ENCODE measurements at regions not wholly inside any gene's neighbourhood (a gene's known extent, or its start where the extent isn't known, plus 50 kb on each side); places are given as distances from the start of the nearest gene placed in this dataset.

DNA sequence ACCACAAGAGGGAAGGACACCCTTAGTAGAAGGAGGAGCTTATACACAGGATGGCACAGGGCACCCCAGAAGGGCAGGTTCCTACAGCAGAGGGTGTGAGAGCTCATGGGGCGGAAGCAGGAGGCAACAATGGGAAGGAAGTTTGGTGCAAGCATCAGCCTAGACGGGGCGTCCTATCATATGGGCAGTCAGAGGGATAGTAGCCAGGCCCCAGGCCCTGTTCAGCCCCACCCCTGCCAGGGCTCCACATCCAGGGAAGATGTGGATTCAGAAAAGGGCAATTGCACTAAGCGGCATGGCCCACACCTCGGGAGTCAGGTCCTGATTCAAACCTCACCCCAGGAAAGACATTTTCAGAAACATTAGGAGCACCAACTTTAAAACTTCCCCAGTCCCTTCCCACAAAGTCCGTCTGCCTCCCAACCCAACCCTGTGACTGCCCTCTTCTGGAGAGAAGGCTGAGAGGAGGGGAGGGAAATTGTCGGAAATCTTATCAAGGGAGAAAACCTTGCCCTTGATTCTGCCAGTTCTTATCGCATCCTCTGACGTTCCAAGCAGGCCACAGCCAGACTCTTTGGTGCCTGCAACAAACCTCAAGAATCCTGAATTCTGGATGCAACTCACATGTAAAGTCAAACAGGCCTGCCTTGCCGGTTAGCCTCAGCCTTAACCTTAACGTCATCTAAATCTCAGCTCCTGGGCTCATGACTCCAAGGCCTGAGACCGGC is 198.8 kb upstream of the CDH5 start:
- Histone ChIP-seq H3K9me3 (ENCODE audit: control insufficient read depth, low read length) (no peaks in the 10 kb centered on the region), H3K27ac (ENCODE audit: insufficient read depth, low read length, poor library complexity, severe bottlenecking) (no peak overlapping the region), H3K27me3 (replicated peaks; ENCODE audit: control insufficient read depth, insufficient read depth, low read length, poor library complexity, severe bottlenecking) (no peaks in the 10 kb centered on the region)

DNA sequence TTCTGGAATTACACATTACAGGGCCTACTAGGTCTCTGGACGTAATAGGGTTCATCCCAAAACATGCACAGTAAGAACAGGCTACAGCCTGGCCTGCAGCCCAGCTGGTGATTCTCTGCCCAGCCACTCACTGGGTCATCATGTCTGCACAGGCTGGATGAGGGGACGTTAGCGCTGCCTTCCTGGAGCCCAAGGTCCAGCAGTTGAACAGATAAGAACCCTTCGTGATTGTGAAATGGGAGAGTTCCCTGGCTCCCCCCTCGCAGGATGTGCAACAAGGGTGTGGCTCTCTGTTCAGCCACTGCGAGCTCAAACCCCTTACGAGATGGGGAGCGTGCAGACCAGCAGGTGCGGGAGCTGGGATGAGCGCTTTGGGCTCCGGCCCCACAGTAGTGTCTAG is 200.0 kb upstream of the CDH5 start:
- H3K4me3 ChIP-seq (ENCODE audit: insufficient read depth, low read depth, low read length, poor library complexity, severe bottlenecking): no peak overlapping the region
- DNase-seq: no peak
- H3K9me3 ChIP-seq (ENCODE audit: control insufficient read depth, low read length): no peaks in the 10 kb centered on the region
- H3K27ac ChIP-seq (ENCODE audit: insufficient read depth, low read length, poor library complexity, severe bottlenecking): no peak overlapping the region
- no peaks in the 10 kb centered on the region for H3K4me1 ChIP-seq (ENCODE audit: control insufficient read depth, insufficient read depth, low read length, poor library complexity, severe bottlenecking)
- H3K36me3 ChIP-seq (ENCODE audit: control insufficient read depth, insufficient read depth, low read length): no peaks in the 10 kb centered on the region
- H3K27me3 ChIP-seq (replicated peaks; ENCODE audit: control insufficient read depth, insufficient read depth, low read length, poor library complexity, severe bottlenecking): no peaks in the 10 kb centered on the region

More for the DNA sequence above, 198.8 kb upstream of the CDH5 start:
- Histone ChIP-seq H3K36me3 (ENCODE audit: control insufficient read depth, insufficient read depth, low read length) (no peaks in the 10 kb centered on the region), H3K4me1 (ENCODE audit: control insufficient read depth, insufficient read depth, low read length, poor library complexity, severe bottlenecking) (no peaks in the 10 kb centered on the region), H3K4me3 (ENCODE audit: insufficient read depth, low read depth, low read length, poor library complexity, severe bottlenecking) (no peak overlapping the region)
- no peak for DNase-seq

GRCh38 chr16:66165879-66166278 is 200.6 kb upstream of the CDH5 start:
- no peak for DNase-seq
- Histone ChIP-seq H3K27me3 (replicated peaks; ENCODE audit: control insufficient read depth, insufficient read depth, low read length, poor library complexity, severe bottlenecking) (no peaks in the 10 kb centered on the region), H3K27ac (ENCODE audit: insufficient read depth, low read length, poor library complexity, severe bottlenecking) (no peak overlapping the region), H3K9me3 (ENCODE audit: control insufficient read depth, low read length) (no peaks in the 10 kb centered on the region), H3K4me1 (ENCODE audit: control insufficient read depth, insufficient read depth, low read length, poor library complexity, severe bottlenecking) (no peaks in the 10 kb centered on the region), H3K36me3 (ENCODE audit: control insufficient read depth, insufficient read depth, low read length) (no peaks in the 10 kb centered on the region), H3K4me3 (ENCODE audit: insufficient read depth, low read depth, low read length, poor library complexity, severe bottlenecking) (no peak overlapping the region)

DNA sequence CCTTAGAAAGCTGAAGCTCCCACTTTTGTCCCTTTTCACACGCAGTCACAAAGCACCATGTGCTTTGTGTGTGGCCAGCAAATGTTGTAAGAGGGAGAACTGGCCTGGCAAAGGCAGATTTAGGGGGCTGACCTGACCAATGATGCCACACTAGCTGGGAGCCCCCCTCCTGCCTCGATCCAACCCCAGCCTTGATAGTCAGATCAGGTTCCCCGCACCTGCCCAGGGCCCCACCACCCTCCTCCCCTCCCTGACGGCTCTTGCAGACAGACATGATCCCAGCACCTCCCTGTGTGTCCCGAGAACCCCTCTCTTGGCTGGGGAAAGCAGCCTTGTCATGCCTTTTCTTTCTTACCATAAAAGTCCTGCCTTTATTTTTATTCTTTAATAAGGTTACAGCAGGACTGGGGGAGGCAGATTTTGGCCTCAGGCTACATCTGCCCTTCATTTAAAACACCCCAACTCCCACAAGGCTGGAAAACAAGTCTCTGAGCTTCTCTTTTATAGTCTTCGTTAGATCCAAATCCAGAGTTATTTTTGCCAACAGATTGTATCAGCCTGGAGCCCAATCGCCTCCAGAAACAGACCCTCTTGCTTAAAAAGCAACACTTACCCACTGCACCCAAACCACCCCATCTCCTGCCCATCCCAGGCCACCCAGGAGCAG is 201.8 kb upstream of the CDH5 start:
- H3K4me3 ChIP-seq (ENCODE audit: insufficient read depth, low read depth, low read length, poor library complexity, severe bottlenecking): no peak overlapping the region
- H3K27me3 ChIP-seq (replicated peaks; ENCODE audit: control insufficient read depth, insufficient read depth, low read length, poor library complexity, severe bottlenecking): no peaks in the 10 kb centered on the region

GRCh38 chr16:66162821-66163220 is 203.7 kb upstream of the CDH5 start:
- H3K27me3 ChIP-seq (replicated peaks; ENCODE audit: control insufficient read depth, insufficient read depth, low read length, poor library complexity, severe bottlenecking): no peaks in the 10 kb centered on the region
- no peaks in the 10 kb centered on the region for H3K36me3 ChIP-seq (ENCODE audit: control insufficient read depth, insufficient read depth, low read length)
- H3K27ac ChIP-seq (ENCODE audit: insufficient read depth, low read length, poor library complexity, severe bottlenecking): no peak overlapping the region
- no peak for DNase-seq
- H3K9me3 ChIP-seq (ENCODE audit: control insufficient read depth, low read length): no peaks in the 10 kb centered on the region
- no peaks in the 10 kb centered on the region for H3K4me1 ChIP-seq (ENCODE audit: control insufficient read depth, insufficient read depth, low read length, poor library complexity, severe bottlenecking)
- no peak overlapping the region for H3K4me3 ChIP-seq (ENCODE audit: insufficient read depth, low read depth, low read length, poor library complexity, severe bottlenecking)

More for the DNA sequence above, 201.8 kb upstream of the CDH5 start:
- H3K27ac ChIP-seq (ENCODE audit: insufficient read depth, low read length, poor library complexity, severe bottlenecking): no peak overlapping the region
- no peaks in the 10 kb centered on the region for H3K9me3 ChIP-seq (ENCODE audit: control insufficient read depth, low read length)
- no peaks in the 10 kb centered on the region for H3K4me1 ChIP-seq (ENCODE audit: control insufficient read depth, insufficient read depth, low read length, poor library complexity, severe bottlenecking)
- no peak for DNase-seq
- no peaks in the 10 kb centered on the region for H3K36me3 ChIP-seq (ENCODE audit: control insufficient read depth, insufficient read depth, low read length)

- Histone ChIP-seq H3K4me3 (ENCODE audit: insufficient read depth, low read depth, low read length, poor library complexity, severe bottlenecking) (no peak overlapping the region), H3K27me3 (replicated peaks; ENCODE audit: control insufficient read depth, insufficient read depth, low read length, poor library complexity, severe bottlenecking) (no peaks in the 10 kb centered on the region), H3K27ac (ENCODE audit: insufficient read depth, low read length, poor library complexity, severe bottlenecking) (no peak overlapping the region), H3K9me3 (ENCODE audit: control insufficient read depth, low read length) (no peaks in the 10 kb centered on the region), H3K36me3 (ENCODE audit: control insufficient read depth, insufficient read depth, low read length) (no peaks in the 10 kb centered on the region), H3K4me1 (ENCODE audit: control insufficient read depth, insufficient read depth, low read length, poor library complexity, severe bottlenecking) (no peaks in the 10 kb centered on the region)
- no peak for DNase-seq
These were observed 204.5 kb upstream of the CDH5 start for GRCh38 chr16:66161942-66162341.

DNA sequence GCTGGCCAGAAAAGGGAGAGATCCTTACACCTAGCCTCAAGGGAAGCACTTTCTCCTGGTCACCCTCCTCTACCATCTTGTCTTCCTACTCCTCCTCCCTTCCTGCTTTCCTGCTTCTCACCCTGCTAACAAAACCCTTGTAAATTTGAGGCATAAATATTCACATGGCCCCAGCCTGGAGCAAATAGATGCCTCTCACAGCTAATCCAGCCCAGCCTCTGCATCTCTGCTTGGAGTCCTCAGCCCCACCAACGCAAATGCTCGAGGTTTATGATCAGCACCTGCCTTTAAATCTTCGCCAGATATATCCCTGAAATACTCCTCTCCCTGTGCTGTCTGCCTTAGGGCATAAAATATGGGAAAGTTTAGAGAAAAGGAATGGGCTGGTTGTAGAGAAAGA is 205.2 kb upstream of the CDH5 start:
- Histone ChIP-seq H3K4me3 (ENCODE audit: insufficient read depth, low read depth, low read length, poor library complexity, severe bottlenecking) (no peak overlapping the region), H3K36me3 (ENCODE audit: control insufficient read depth, insufficient read depth, low read length) (no peaks in the 10 kb centered on the region), H3K4me1 (ENCODE audit: control insufficient read depth, insufficient read depth, low read length, poor library complexity, severe bottlenecking) (no peaks in the 10 kb centered on the region), H3K27ac (ENCODE audit: insufficient read depth, low read length, poor library complexity, severe bottlenecking) (no peak overlapping the region), H3K27me3 (replicated peaks; ENCODE audit: control insufficient read depth, insufficient read depth, low read length, poor library complexity, severe bottlenecking) (no peaks in the 10 kb centered on the region), H3K9me3 (ENCODE audit: control insufficient read depth, low read length) (no peaks in the 10 kb centered on the region)
- DNase-seq: no peak

DNA sequence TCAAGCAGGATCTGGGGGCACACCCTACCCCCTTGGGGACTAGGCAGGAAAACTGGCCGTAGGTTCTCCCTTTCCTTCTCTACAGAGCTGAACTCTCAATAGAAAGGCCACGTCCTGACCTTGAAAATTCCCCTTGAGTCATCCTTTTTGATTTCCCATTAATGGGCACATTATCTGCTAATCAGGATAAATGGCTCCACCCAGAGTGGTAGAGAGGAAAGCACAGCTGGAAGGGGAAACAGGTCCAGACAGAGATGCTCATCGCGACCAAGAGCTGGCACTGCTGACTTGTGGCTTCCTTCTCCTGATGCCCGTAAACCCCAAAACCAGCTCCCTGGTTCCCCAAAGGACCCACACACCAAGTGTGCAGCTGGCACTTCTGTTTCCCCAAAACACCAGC is 206.5 kb upstream of the CDH5 start:
- Histone ChIP-seq H3K4me1 (ENCODE audit: control insufficient read depth, insufficient read depth, low read length, poor library complexity, severe bottlenecking) (no peaks in the 10 kb centered on the region), H3K27ac (ENCODE audit: insufficient read depth, low read length, poor library complexity, severe bottlenecking) (no peak overlapping the region), H3K4me3 (ENCODE audit: insufficient read depth, low read depth, low read length, poor library complexity, severe bottlenecking) (no peak overlapping the region), H3K36me3 (ENCODE audit: control insufficient read depth, insufficient read depth, low read length) (no peaks in the 10 kb centered on the region), H3K27me3 (replicated peaks; ENCODE audit: control insufficient read depth, insufficient read depth, low read length, poor library complexity, severe bottlenecking) (no peaks in the 10 kb centered on the region), H3K9me3 (ENCODE audit: control insufficient read depth, low read length) (no peaks in the 10 kb centered on the region)
- no peak for DNase-seq

- H3K4me3 ChIP-seq (ENCODE audit: insufficient read depth, low read depth, low read length, poor library complexity, severe bottlenecking): no peak overlapping the region
- H3K36me3 ChIP-seq (ENCODE audit: control insufficient read depth, insufficient read depth, low read length): no peaks in the 10 kb centered on the region
- H3K27ac ChIP-seq (ENCODE audit: insufficient read depth, low read length, poor library complexity, severe bottlenecking): no peak overlapping the region
- DNase-seq: no peak
- H3K27me3 ChIP-seq (replicated peaks; ENCODE audit: control insufficient read depth, insufficient read depth, low read length, poor library complexity, severe bottlenecking): no peaks in the 10 kb centered on the region
- no peaks in the 10 kb centered on the region for H3K9me3 ChIP-seq (ENCODE audit: control insufficient read depth, low read length)
- no peaks in the 10 kb centered on the region for H3K4me1 ChIP-seq (ENCODE audit: control insufficient read depth, insufficient read depth, low read length, poor library complexity, severe bottlenecking)
These were observed 210.0 kb upstream of the CDH5 start for GRCh38 chr16:66156538-66156937.

GRCh38 chr16:66155933-66156332 is 210.6 kb upstream of the CDH5 start:
- Histone ChIP-seq H3K4me3 (ENCODE audit: insufficient read depth, low read depth, low read length, poor library complexity, severe bottlenecking) (no peak overlapping the region), H3K4me1 (ENCODE audit: control insufficient read depth, insufficient read depth, low read length, poor library complexity, severe bottlenecking) (no peaks in the 10 kb centered on the region), H3K36me3 (ENCODE audit: control insufficient read depth, insufficient read depth, low read length) (no peaks in the 10 kb centered on the region), H3K9me3 (ENCODE audit: control insufficient read depth, low read length) (no peaks in the 10 kb centered on the region), H3K27ac (ENCODE audit: insufficient read depth, low read length, poor library complexity, severe bottlenecking) (no peak overlapping the region), H3K27me3 (replicated peaks; ENCODE audit: control insufficient read depth, insufficient read depth, low read length, poor library complexity, severe bottlenecking) (no peaks in the 10 kb centered on the region)
- no peak for DNase-seq
